Activated T-helper 17 cell treated with anti-CD3 and anti-CD28 coated beads, Interleukin-2, amount 50 U/mL, for 72 hours (primary cell): ENCODE measurements at regions not wholly inside any gene's neighbourhood (a gene's known extent, or its start where the extent isn't known, plus 50 kb on each side); places are given as distances from the start of the nearest gene placed in this dataset.

Source experiments
- ATAC-seq: fragments of 150-1000 bp; cut with Tn5 transposase; replicated peaks from 2 replicates; pipeline ENCODE4 v1.10.0; 2021; ENCODE audit warnings: mild to moderate bottlenecking, moderate library complexity
- H3K27ac Mint-ChIP-seq: one replicate; pipeline ENCODE4 v1.8.0; 2022; ENCODE audit warnings: mixed read lengths
- H3K27me3 Mint-ChIP-seq: one replicate; pipeline ENCODE4 v1.8.0; 2022; ENCODE audit warnings: mixed read lengths
- H3K36me3 Mint-ChIP-seq: one replicate; pipeline ENCODE4 v1.8.0; 2022; ENCODE audit warnings: low read depth, mild to moderate bottlenecking, mixed read lengths
- H3K4me1 Mint-ChIP-seq: one replicate; pipeline ENCODE4 v1.8.0; 2022; ENCODE audit warnings: mixed read lengths
- H3K4me3 Mint-ChIP-seq: one replicate; pipeline ENCODE4 v1.8.0; 2022; ENCODE audit warnings: mild to moderate bottlenecking, mixed read lengths
- H3K9me3 Mint-ChIP-seq: one replicate; pipeline ENCODE4 v1.8.0; 2022; ENCODE audit warnings: mixed read lengths

- H3K9me3 Mint-ChIP-seq, result peaks cover 13% of the 10 kb centered on the region
- no peaks in the 10 kb centered on the region for H3K27me3 Mint-ChIP-seq
- no peak for ATAC-seq
- H3K4me3 Mint-ChIP-seq, result no peak overlapping the region
- no peaks in the 10 kb centered on the region for H3K4me1 Mint-ChIP-seq
- no peaks in the 10 kb centered on the region for H3K36me3 Mint-ChIP-seq
- no peak overlapping the region for H3K27ac Mint-ChIP-seq
Measured at GRCh38 chr2:163419000-163419830, 316.6 kb downstream of the FIGN start.

GRCh38 chr2:163417596-163418337, 318.0 kb downstream of the FIGN start:
- Mint-ChIP-seq H3K27ac (no peak overlapping the region), H3K4me1 (no peaks in the 10 kb centered on the region), H3K4me3 (no peak overlapping the region), H3K27me3 (no peaks in the 10 kb centered on the region), H3K36me3 (no peaks in the 10 kb centered on the region), H3K9me3 (peaks cover 10% of the 10 kb centered on the region)
- ATAC-seq, result no peak

DNA sequence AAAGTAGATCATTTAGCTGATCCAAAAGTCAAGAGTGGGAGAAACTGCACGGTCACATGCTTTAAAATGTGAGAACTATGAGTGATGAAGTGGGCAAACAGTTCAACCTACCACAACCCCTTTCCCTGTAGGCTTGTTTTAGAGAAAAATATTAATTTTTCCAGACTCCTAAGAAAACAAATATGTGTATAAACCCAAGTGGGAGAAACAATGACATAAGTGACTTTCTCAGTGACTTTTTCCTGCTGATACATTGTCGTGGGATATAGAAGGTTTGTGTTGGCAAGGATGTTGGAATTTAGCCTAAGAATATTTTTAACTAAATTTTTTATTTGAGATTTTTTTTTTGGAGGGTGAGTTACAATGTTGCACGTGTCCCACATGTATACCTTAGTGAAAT, 321.7 kb downstream of the FIGN start:
- H3K9me3 Mint-ChIP-seq, result peaks cover 10% of the 10 kb centered on the region
- ATAC-seq, result no peak
- no peaks in the 10 kb centered on the region for H3K27me3 Mint-ChIP-seq
- no peaks in the 10 kb centered on the region for H3K4me1 Mint-ChIP-seq
- H3K4me3 Mint-ChIP-seq, result no peak overlapping the region
- H3K36me3 Mint-ChIP-seq, result no peaks in the 10 kb centered on the region
- no peak overlapping the region for H3K27ac Mint-ChIP-seq

- no peak overlapping the region for H3K27ac Mint-ChIP-seq
- H3K4me3 Mint-ChIP-seq, result no peak overlapping the region
- H3K27me3 Mint-ChIP-seq, result no peaks in the 10 kb centered on the region
- H3K4me1 Mint-ChIP-seq, result no peaks in the 10 kb centered on the region
- no peaks in the 10 kb centered on the region for H3K36me3 Mint-ChIP-seq
- no peak for ATAC-seq
- peaks cover 15% of the 10 kb centered on the region for H3K9me3 Mint-ChIP-seq
Measured at GRCh38 chr2:163407296-163407695, 328.5 kb downstream of the FIGN start.

- Mint-ChIP-seq H3K4me1 (no peaks in the 10 kb centered on the region), H3K4me3 (no peak overlapping the region), H3K36me3 (no peaks in the 10 kb centered on the region), H3K27me3 (no peaks in the 10 kb centered on the region), H3K9me3 (peaks cover 15% of the 10 kb centered on the region), H3K27ac (no peak overlapping the region)
- ATAC-seq, result no peak
Measured at GRCh38 chr2:163405298-163405697, 330.5 kb downstream of the FIGN start.

- H3K4me3 Mint-ChIP-seq, result no peak overlapping the region
- H3K27me3 Mint-ChIP-seq, result no peaks in the 10 kb centered on the region
- H3K36me3 Mint-ChIP-seq, result no peaks in the 10 kb centered on the region
- no peaks in the 10 kb centered on the region for H3K4me1 Mint-ChIP-seq
- H3K27ac Mint-ChIP-seq, result no peak overlapping the region
- ATAC-seq, result no peak
- peaks cover 3% of the 10 kb centered on the region for H3K9me3 Mint-ChIP-seq
Measured at GRCh38 chr2:163401481-163401880, 334.3 kb downstream of the FIGN start.

DNA sequence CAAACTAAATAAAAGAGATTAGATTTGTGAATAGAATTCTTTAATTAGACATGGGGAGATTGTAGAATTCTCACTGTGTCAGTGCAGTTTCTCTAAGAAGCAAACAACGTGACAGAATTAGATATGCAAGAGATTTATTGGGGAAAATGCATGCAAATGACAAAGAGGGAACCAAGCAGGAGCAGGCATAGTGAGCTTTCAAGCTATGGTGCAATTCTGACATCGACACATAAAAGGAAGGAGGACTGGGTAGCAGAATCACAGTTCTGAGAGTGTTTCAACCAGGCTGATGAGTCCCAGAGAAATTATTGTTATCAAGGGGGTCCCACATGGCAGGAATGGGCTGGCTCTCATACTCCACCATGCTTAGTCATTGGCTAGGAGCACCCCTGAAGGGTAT, 338.4 kb downstream of the FIGN start:
- H3K36me3 Mint-ChIP-seq, result no peaks in the 10 kb centered on the region
- no peaks in the 10 kb centered on the region for H3K4me1 Mint-ChIP-seq

DNA sequence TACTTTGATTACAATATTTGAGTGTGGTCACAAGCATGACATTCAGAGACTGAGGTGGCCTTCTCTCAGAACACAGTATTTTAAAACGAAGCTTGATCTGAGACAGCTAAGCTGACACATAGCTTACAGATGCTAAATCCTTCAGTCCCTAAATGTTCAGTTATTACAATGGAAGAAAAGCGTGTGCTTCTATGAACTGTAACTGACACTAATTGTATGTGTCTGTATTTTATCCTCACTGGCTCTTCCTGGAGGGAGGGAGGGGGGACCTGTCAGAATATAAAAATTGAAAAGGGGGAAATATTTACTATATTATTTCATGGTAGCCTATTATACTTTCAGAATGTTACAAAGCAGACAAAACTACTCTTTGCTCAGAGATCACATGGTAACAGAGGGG, 340.2 kb downstream of the FIGN start:
- Mint-ChIP-seq H3K4me1 (no peaks in the 10 kb centered on the region), H3K36me3 (no peaks in the 10 kb centered on the region)

More for the DNA sequence above, 338.4 kb downstream of the FIGN start:
- no peak for ATAC-seq
- no peaks in the 10 kb centered on the region for H3K9me3 Mint-ChIP-seq
- no peaks in the 10 kb centered on the region for H3K27me3 Mint-ChIP-seq
- no peak overlapping the region for H3K4me3 Mint-ChIP-seq
- H3K27ac Mint-ChIP-seq, result no peak overlapping the region

DNA sequence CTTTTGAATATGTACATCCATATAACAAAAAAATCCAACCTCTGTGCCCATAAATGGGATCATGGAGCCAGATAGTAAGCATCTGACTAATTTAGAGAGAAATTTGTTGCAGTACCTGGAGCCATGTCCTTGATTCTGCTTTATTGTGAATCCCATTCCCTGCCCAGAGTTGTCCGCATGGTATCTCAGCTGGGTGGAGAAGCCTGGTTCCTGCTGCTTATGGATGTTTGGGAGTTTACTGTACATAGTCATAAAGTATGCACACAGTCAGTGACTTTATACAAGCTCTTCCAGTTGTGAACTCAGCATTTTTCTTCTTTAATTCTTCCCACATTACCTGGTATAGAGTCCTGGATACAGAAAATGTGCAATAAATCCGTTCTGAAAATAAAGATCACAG, 346.0 kb downstream of the FIGN start:
- Mint-ChIP-seq H3K9me3 (peaks cover 3% of the 10 kb centered on the region), H3K27ac (no peak overlapping the region), H3K4me1 (no peaks in the 10 kb centered on the region), H3K27me3 (no peaks in the 10 kb centered on the region), H3K4me3 (no peak overlapping the region), H3K36me3 (no peaks in the 10 kb centered on the region)
- ATAC-seq, result no peak

More for the DNA sequence above, 340.2 kb downstream of the FIGN start:
- Mint-ChIP-seq H3K4me3 (no peak overlapping the region), H3K27me3 (no peaks in the 10 kb centered on the region), H3K9me3 (no peaks in the 10 kb centered on the region), H3K27ac (no peak overlapping the region)
- ATAC-seq, result no peak

- H3K4me1 Mint-ChIP-seq, result no peaks in the 10 kb centered on the region
Measured at GRCh38 chr2:163375472-163375871, 360.3 kb downstream of the FIGN start.

GRCh38 chr2:163375070-163375469, 360.7 kb downstream of the FIGN start:
- H3K4me1 Mint-ChIP-seq, result no peaks in the 10 kb centered on the region
- ATAC-seq, result no peak
- no peak overlapping the region for H3K4me3 Mint-ChIP-seq
- peaks cover 9% of the 10 kb centered on the region for H3K9me3 Mint-ChIP-seq
- no peaks in the 10 kb centered on the region for H3K27me3 Mint-ChIP-seq
- H3K27ac Mint-ChIP-seq, result no peak overlapping the region
- no peaks in the 10 kb centered on the region for H3K36me3 Mint-ChIP-seq

More at GRCh38 chr2:163375472-163375871, 360.3 kb downstream of the FIGN start:
- Mint-ChIP-seq H3K27me3 (no peaks in the 10 kb centered on the region), H3K36me3 (no peaks in the 10 kb centered on the region), H3K27ac (no peak overlapping the region), H3K4me3 (no peak overlapping the region), H3K9me3 (peaks cover 5% of the 10 kb centered on the region)
- ATAC-seq, result no peak

- no peaks in the 10 kb centered on the region for H3K36me3 Mint-ChIP-seq
- no peaks in the 10 kb centered on the region for H3K27me3 Mint-ChIP-seq
- no peak overlapping the region for H3K4me3 Mint-ChIP-seq
- H3K4me1 Mint-ChIP-seq, result no peaks in the 10 kb centered on the region
- no peak for ATAC-seq
- no peak overlapping the region for H3K27ac Mint-ChIP-seq
- peaks cover 11% of the 10 kb centered on the region for H3K9me3 Mint-ChIP-seq
Measured at GRCh38 chr2:163374282-163374681, 361.5 kb downstream of the FIGN start.

DNA sequence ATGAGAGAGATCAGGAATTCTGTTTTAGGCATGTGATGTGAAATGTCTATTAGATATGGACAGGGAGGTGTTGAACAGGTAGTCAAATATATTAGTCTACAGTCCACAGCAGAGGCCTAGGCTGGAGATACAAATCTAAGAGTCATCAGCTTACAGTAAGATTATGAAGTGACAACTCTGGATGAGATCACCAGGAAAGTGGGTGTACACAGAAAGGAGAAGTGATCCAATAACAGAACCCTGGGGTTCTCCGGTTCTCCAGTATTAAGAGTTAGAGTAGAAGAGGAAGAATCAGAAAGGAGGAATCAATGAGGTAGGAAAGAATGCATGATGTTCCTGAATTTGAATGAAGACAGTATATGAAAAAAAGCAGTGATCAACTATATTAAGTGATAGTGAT, 362.3 kb downstream of the FIGN start:
- no peak for ATAC-seq
- H3K4me3 Mint-ChIP-seq, result no peak overlapping the region
- peaks cover 11% of the 10 kb centered on the region for H3K9me3 Mint-ChIP-seq
- H3K4me1 Mint-ChIP-seq, result no peaks in the 10 kb centered on the region
- no peaks in the 10 kb centered on the region for H3K27me3 Mint-ChIP-seq
- H3K27ac Mint-ChIP-seq, result no peak overlapping the region
- H3K36me3 Mint-ChIP-seq, result no peaks in the 10 kb centered on the region

DNA sequence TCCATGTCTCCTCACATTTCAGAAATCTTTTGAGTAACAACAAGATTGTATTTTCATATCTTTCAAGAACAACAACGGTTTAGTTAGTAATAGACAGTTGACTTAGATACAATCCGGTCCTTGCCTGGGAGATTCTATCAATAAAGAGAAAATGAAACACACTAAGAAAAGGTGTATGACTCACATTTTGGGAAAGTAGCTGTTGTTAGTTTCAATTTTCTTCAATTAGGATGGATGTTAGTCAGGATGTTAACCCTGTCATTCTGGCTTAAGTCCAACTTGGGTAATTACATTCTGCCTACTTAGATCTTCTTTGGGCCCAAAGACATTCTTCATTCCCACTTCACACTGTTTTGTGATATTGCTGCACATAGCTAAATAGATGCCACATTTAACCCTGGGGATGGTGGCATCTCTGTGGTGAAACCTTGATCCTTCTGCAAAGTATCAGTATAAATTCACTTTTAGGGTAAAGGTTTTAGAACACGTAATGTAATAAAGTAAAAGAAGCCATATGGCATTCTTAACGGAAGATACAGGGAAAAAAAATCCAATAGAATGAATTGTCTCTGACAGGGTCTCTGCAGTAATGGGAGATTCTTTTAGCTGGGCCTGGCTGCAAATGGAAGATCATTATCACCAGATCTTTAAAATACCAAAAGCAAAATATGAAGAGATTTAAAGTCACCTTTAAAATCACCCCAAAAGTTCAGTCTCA, 365.5 kb downstream of the FIGN start:
- H3K9me3 Mint-ChIP-seq, result peaks cover 11% of the 10 kb centered on the region
- H3K27me3 Mint-ChIP-seq, result no peaks in the 10 kb centered on the region
- H3K27ac Mint-ChIP-seq, result no peak overlapping the region
- no peaks in the 10 kb centered on the region for H3K36me3 Mint-ChIP-seq
- no peak for ATAC-seq
- H3K4me1 Mint-ChIP-seq, result no peaks in the 10 kb centered on the region
- no peak overlapping the region for H3K4me3 Mint-ChIP-seq
